ENCODE measurements at regions not wholly inside any gene's neighbourhood (a gene's known extent, or its start where the extent isn't known, plus 50 kb on each side); places are given as distances from the start of the nearest gene placed in this dataset.

- no peaks in the 10 kb centered on the region for H3K4me1 ChIP-seq
- no peak for TF ChIP-seq CTCF (IDR thresholded peaks at IDR 0.05)
- no peak for TF ChIP-seq POLR2A (IDR thresholded peaks at IDR 0.05)
- no peak overlapping the region for H3K27ac ChIP-seq
- H3K36me3 ChIP-seq (replicated peaks in 1 of 2; ENCODE audit: insufficient read depth in 1 of 2, low read depth in 2 of 2) = no peaks in the 10 kb centered on the region
- no peaks in the 10 kb centered on the region for H3K9me3 ChIP-seq
- H3K27me3 ChIP-seq = no peaks in the 10 kb centered on the region
- H3K4me3 ChIP-seq = no peak overlapping the region
- no peak for ATAC-seq
- DNase-seq = no peak
- 68 to 75% methylated on average over 1 of the region's 1 CpG for WGBS, 2 donors
- intact Hi-C loops (cut with DNase I) = no loop called here
Observed at GRCh38 chr12:3933819-3934192, 60.6 kb upstream of the PARP11 start.

- TF ChIP-seq CTCF (IDR thresholded peaks at IDR 0.05) (no peak), POLR2A (IDR thresholded peaks at IDR 0.05) (no peak)
- Histone ChIP-seq H3K4me3 (no peak overlapping the region), H3K9me3 (no peaks in the 10 kb centered on the region), H3K36me3 (replicated peaks in 1 of 2; ENCODE audit: insufficient read depth in 1 of 2, low read depth in 2 of 2) (no peaks in the 10 kb centered on the region), H3K4me1 (no peaks in the 10 kb centered on the region), H3K27me3 (no peaks in the 10 kb centered on the region), H3K27ac (no peak overlapping the region)
- 75 to 77% methylated on average over 9 of the region's 9 CpGs for WGBS, 2 donors
- intact Hi-C loops (cut with DNase I) = no loop called here
- ATAC-seq = no peak
- DNase-seq = no peak
Observed at GRCh38 chr12:3933074-3933818, 60.0 kb upstream of the PARP11 start.

GRCh38 chr12:3931776-3932175, 58.6 kb upstream of the PARP11 start:
- Histone ChIP-seq H3K36me3 (replicated peaks in 1 of 2; ENCODE audit: insufficient read depth in 1 of 2, low read depth in 2 of 2) (no peaks in the 10 kb centered on the region), H3K27me3 (no peaks in the 10 kb centered on the region), H3K4me1 (no peaks in the 10 kb centered on the region), H3K27ac (no peak overlapping the region), H3K4me3 (no peak overlapping the region), H3K9me3 (no peaks in the 10 kb centered on the region)
- no peak for DNase-seq
- intact Hi-C loops (cut with DNase I) = no loop called here
- no peak for ATAC-seq
- 31 to 37% methylated on average over 5 of the region's 5 CpGs for WGBS, 2 donors
- TF ChIP-seq CTCF (IDR thresholded peaks at IDR 0.05) (no peak), POLR2A (IDR thresholded peaks at IDR 0.05) (no peak)

- Histone ChIP-seq H3K4me3 (no peak overlapping the region), H3K4me1 (no peaks in the 10 kb centered on the region), H3K36me3 (replicated peaks in 1 of 2; ENCODE audit: insufficient read depth in 1 of 2, low read depth in 2 of 2) (no peaks in the 10 kb centered on the region), H3K27me3 (no peaks in the 10 kb centered on the region), H3K9me3 (no peaks in the 10 kb centered on the region), H3K27ac (no peak overlapping the region)
- WGBS, 2 donors = 58 to 76% methylated on average over 2 to 4 of the region's 4 CpGs
- no peak for TF ChIP-seq POLR2A (IDR thresholded peaks at IDR 0.05)
- no peak for TF ChIP-seq CTCF (IDR thresholded peaks at IDR 0.05)
- intact Hi-C loops (cut with DNase I) = no loop called here
- DNase-seq = no peak
- ATAC-seq = no peak
Observed at GRCh38 chr12:3931206-3931605, 58.0 kb upstream of the PARP11 start.
